Hepatocyte (in vitro differentiated cells): ENCODE measurements at regions not wholly inside any gene's neighbourhood (a gene's known extent, or its start where the extent isn't known, plus 50 kb on each side); places are given as distances from the start of the nearest gene placed in this dataset.

Experiments
- DNase-seq: peaks from one replicate; pipeline ENCODE4 v3.0.0-alpha.2; 2016; ENCODE audit warnings: low spot score
- H2AFZ ChIP-seq: fragments of 200-600 bp; sonication (generic); 2 replicates; pipeline ENCODE4 v1.6.0; 2016; ENCODE audit warnings: antibody characterized with exemption, mild to moderate bottlenecking
- H3K27ac ChIP-seq: fragments of 200-600 bp; sonication (generic); 2 replicates; pipeline ENCODE4 v1.5.1; 2016; ENCODE audit warnings: mild to moderate bottlenecking
- H3K27me3 ChIP-seq: fragments of 200-600 bp; sonication (generic); 2 replicates; pipeline ENCODE4 v1.6.1; 2016
- H3K36me3 ChIP-seq: fragments of 200-600 bp; sonication (generic); replicated peaks from 2 replicates; pipeline ENCODE4 v1.5.1; 2016; ENCODE audit warnings: low read depth; ENCODE audit not compliant: insufficient read depth
- H3K4me1 ChIP-seq: fragments of 200-600 bp; sonication (generic); 2 replicates; pipeline ENCODE4 v1.5.1; 2016; ENCODE audit warnings: mild to moderate bottlenecking, moderate library complexity; ENCODE audit not compliant: insufficient read depth
- H3K4me2 ChIP-seq: fragments of 200-600 bp; sonication (generic); 2 replicates; pipeline ENCODE4 v1.6.0; 2016
- H3K4me3 ChIP-seq: fragments of 200-600 bp; sonication (generic); 2 replicates; pipeline ENCODE4 v1.5.1; 2016; ENCODE audit warnings: mild to moderate bottlenecking
- H3K79me2 ChIP-seq: fragments of 200-600 bp; sonication (generic); 2 replicates; pipeline ENCODE4 v1.6.0; 2017; ENCODE audit warnings: mild to moderate bottlenecking
- H3K9me2 ChIP-seq: fragments of 200-600 bp; sonication (generic); replicated peaks from 2 replicates; pipeline ENCODE4 v1.6.0; 2017; ENCODE audit warnings: mild to moderate bottlenecking; ENCODE audit not compliant: insufficient read depth
- H3K9me3 ChIP-seq: fragments of 200-600 bp; sonication (generic); 2 replicates; pipeline ENCODE4 v1.5.1; 2016; ENCODE audit warnings: low read depth, mild to moderate bottlenecking
- H4K20me1 ChIP-seq: fragments of 200-600 bp; sonication (generic); 2 replicates; pipeline ENCODE4 v1.6.0; 2016; ENCODE audit warnings: mild to moderate bottlenecking; ENCODE audit not compliant: insufficient read depth, poor library complexity, severe bottlenecking
- EZH2 ChIP-seq: fragments of 200-600 bp; sonication (generic); IDR thresholded peaks from 2 replicates; pipeline ENCODE4 v1.6.1; 2016; ENCODE audit warnings: antibody characterized with exemption, mild to moderate bottlenecking, borderline replicate concordance
- EZH2phosphoT487 ChIP-seq: fragments of 200-600 bp; sonication (generic); IDR thresholded peaks from one replicate; pipeline ENCODE4 v1.6.1; 2018; ENCODE audit warnings: antibody characterized with exemption, mild to moderate bottlenecking, low read depth, moderate library complexity; ENCODE audit not compliant: unreplicated experiment, severe bottlenecking
- WGBS: methylation state at CpG from one replicate; pipeline ENCODE4 v1.1.6; 2016; ENCODE audit warnings: low lambda C conversion rate; ENCODE audit errors: missing lambda C conversion rate; 5-methylcytosine and 5-hydroxymethylcytosine counted together
- TF ChIP-seq, protein P1 (sequence below): fragments of 200-600 bp; sonication (generic); IDR thresholded peaks from 2 replicates; pipeline ENCODE4 v1.5.1; 2016; ENCODE audit warnings: antibody characterized with exemption, mild to moderate bottlenecking; ENCODE audit not compliant: poor library complexity

GRCh38 chr4:23333556-23333945 is 556.3 kb downstream of the PPARGC1A start:
- no peak for DNase-seq
- H3K36me3 ChIP-seq, result no peaks in the 10 kb centered on the region
- H3K27ac ChIP-seq, result no peak overlapping the region

GRCh38 chr4:23332313-23332712 is 557.5 kb downstream of the PPARGC1A start:
- no peak overlapping the region for H3K27ac ChIP-seq
- H3K4me2 ChIP-seq, result no peak overlapping the region
- peaks cover 4% of the 10 kb centered on the region for H3K4me1 ChIP-seq
- DNase-seq, result no peak
- no peaks in the 10 kb centered on the region for H3K27me3 ChIP-seq
- no peaks in the 10 kb centered on the region for H3K9me2 ChIP-seq
- H2AFZ ChIP-seq, result no peak overlapping the region
- TF ChIP-seq EZH2, result no peak
- TF ChIP-seq, protein P1, sequence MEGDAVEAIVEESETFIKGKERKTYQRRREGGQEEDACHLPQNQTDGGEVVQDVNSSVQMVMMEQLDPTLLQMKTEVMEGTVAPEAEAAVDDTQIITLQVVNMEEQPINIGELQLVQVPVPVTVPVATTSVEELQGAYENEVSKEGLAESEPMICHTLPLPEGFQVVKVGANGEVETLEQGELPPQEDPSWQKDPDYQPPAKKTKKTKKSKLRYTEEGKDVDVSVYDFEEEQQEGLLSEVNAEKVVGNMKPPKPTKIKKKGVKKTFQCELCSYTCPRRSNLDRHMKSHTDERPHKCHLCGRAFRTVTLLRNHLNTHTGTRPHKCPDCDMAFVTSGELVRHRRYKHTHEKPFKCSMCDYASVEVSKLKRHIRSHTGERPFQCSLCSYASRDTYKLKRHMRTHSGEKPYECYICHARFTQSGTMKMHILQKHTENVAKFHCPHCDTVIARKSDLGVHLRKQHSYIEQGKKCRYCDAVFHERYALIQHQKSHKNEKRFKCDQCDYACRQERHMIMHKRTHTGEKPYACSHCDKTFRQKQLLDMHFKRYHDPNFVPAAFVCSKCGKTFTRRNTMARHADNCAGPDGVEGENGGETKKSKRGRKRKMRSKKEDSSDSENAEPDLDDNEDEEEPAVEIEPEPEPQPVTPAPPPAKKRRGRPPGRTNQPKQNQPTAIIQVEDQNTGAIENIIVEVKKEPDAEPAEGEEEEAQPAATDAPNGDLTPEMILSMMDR, result no peak
- no peak for TF ChIP-seq EZH2phosphoT487
- no peaks in the 10 kb centered on the region for H3K36me3 ChIP-seq
- no peaks in the 10 kb centered on the region for H3K9me3 ChIP-seq
- H3K4me3 ChIP-seq, result no peak overlapping the region
- H3K79me2 ChIP-seq, result no peaks in the 10 kb centered on the region
- 95% methylated on average over 2 of the region's 2 CpGs for WGBS
- no peaks in the 10 kb centered on the region for H4K20me1 ChIP-seq

More at GRCh38 chr4:23333556-23333945, 556.3 kb downstream of the PPARGC1A start:
- no peak overlapping the region for H3K4me3 ChIP-seq
- H3K4me2 ChIP-seq, result no peak overlapping the region
- no peaks in the 10 kb centered on the region for H3K79me2 ChIP-seq
- H2AFZ ChIP-seq, result no peak overlapping the region
- no peaks in the 10 kb centered on the region for H3K9me3 ChIP-seq
- H3K9me2 ChIP-seq, result no peaks in the 10 kb centered on the region
- H3K4me1 ChIP-seq, result peaks cover 4% of the 10 kb centered on the region
- TF ChIP-seq, protein P1, result no peak
- TF ChIP-seq EZH2, result no peak
- TF ChIP-seq EZH2phosphoT487, result no peak
- no peaks in the 10 kb centered on the region for H3K27me3 ChIP-seq
- no peaks in the 10 kb centered on the region for H4K20me1 ChIP-seq
- 94% methylated on average over 5 of the region's 5 CpGs for WGBS

- Histone ChIP-seq H3K27ac (no peak overlapping the region), H3K36me3 (no peaks in the 10 kb centered on the region), H3K79me2 (no peaks in the 10 kb centered on the region), H3K4me1 (no peaks in the 10 kb centered on the region), H3K4me3 (no peak overlapping the region), H4K20me1 (no peaks in the 10 kb centered on the region), H3K9me3 (no peaks in the 10 kb centered on the region), H3K27me3 (no peaks in the 10 kb centered on the region), H3K4me2 (no peak overlapping the region), H3K9me2 (no peaks in the 10 kb centered on the region), H2AFZ (no peak overlapping the region)
- TF ChIP-seq EZH2, result no peak
- TF ChIP-seq, protein P1, result no peak
- no peak for TF ChIP-seq EZH2phosphoT487
- 89% methylated on average over 1 of the region's 1 CpG for WGBS
- DNase-seq, result no peak
Measured at GRCh38 chr4:23327120-23327519, 562.7 kb downstream of the PPARGC1A start.
